HEK293 (cell line): ENCODE measurements at regions not wholly inside any gene's neighbourhood (a gene's known extent, or its start where the extent isn't known, plus 50 kb on each side); places are given as distances from the start of the nearest gene placed in this dataset.

Experiments used
- CTCF ChIA-PET: fragments of 350-600 bp; formaldehyde crosslinking; extraction: SDS; loops from one replicate; lab custom pipeline; 2021; ENCODE audit warnings: antibody characterized with exemption; lab: Yijun Ruan, JAX
- POLR2A ChIA-PET: fragments of 300-600 bp; formaldehyde crosslinking; extraction: SDS; loops from one replicate; lab custom pipeline; 2020; ENCODE audit warnings: antibody characterized with exemption, inconsistent platforms; lab: Yijun Ruan, JAX
- H3K27ac ChIP-seq: fragments of 200-500 bp; sonication (Bioruptor generic); 2 replicates; pipeline ENCODE4 v1.5.1; 2014; ENCODE audit warnings: low read depth, low read length, control low read depth, inconsistent platforms; ENCODE audit errors: extremely low read depth
- H3K36me3 ChIP-seq, 2 experiments: fragments of 200-500 bp in 1 of 2; sonication (Bioruptor generic) in 1 of 2; 1 replicate in 1 of 2; 2 replicates in 1 of 2; pipeline ENCODE4 v1.5.1; 2014 to 2017; ENCODE audit warnings: inconsistent platforms in 2 of 2, low read length in 2 of 2; ENCODE audit not compliant: control insufficient read depth in 2 of 2, insufficient read depth in 1 of 2
- H3K4me1 ChIP-seq: fragments of 200-500 bp; sonication (Bioruptor generic); 2 replicates; pipeline ENCODE4 v1.5.1; 2014; ENCODE audit warnings: mild to moderate bottlenecking, low read length, inconsistent platforms; ENCODE audit not compliant: control insufficient read depth, insufficient read depth
- H3K4me3 ChIP-seq: 2 replicates; pipeline ENCODE4 v1.5.1; 2011; ENCODE audit warnings: low read depth, mild to moderate bottlenecking, control low read depth, low read length, moderate library complexity
- H3K9me3 ChIP-seq: fragments of 200-500 bp; sonication (Bioruptor generic); 2 replicates; pipeline ENCODE4 v1.5.1; 2014; ENCODE audit warnings: low read depth, low read length, inconsistent platforms; ENCODE audit not compliant: control insufficient read depth, insufficient read depth
- GLI4 ChIP-seq: fragments of 450-650 bp; formaldehyde crosslinking; IDR thresholded peaks from 2 replicates; pipeline ENCODE4 v1.5.1; 2016; ENCODE audit warnings: missing biosample characterization, missing genetic modification characterization
- GLIS2 ChIP-seq: fragments of 450-650 bp; formaldehyde crosslinking; IDR thresholded peaks from 2 replicates; pipeline ENCODE4 v1.5.1; 2016; ENCODE audit warnings: missing biosample characterization, missing genetic modification characterization
- HOXA7 ChIP-seq: sonication (generic); formaldehyde crosslinking; IDR thresholded peaks from 2 replicates; pipeline ENCODE4 v1.8.1; 2022; ENCODE audit warnings: missing genetic modification reagents, borderline replicate concordance
- HOXC10 ChIP-seq: sonication (generic); formaldehyde crosslinking; IDR thresholded peaks from 2 replicates; pipeline ENCODE4 v1.8.1; 2023; ENCODE audit warnings: mild to moderate bottlenecking, missing genetic modification reagents
- ZFHX2 ChIP-seq: fragments of 450-650 bp; formaldehyde crosslinking; conservative IDR thresholded peaks from 2 replicates; pipeline ENCODE4 v1.5.1; 2016; ENCODE audit warnings: missing biosample characterization, missing genetic modification characterization
- ZNF146 ChIP-seq: fragments of 450-650 bp; formaldehyde crosslinking; IDR thresholded peaks from 2 replicates; pipeline ENCODE4 v1.5.1; 2016; ENCODE audit warnings: missing biosample characterization, missing genetic modification characterization
- ZNF23 ChIP-seq: fragments of 450-650 bp; formaldehyde crosslinking; IDR thresholded peaks from 2 replicates; pipeline ENCODE4 v1.5.1; 2016; ENCODE audit warnings: missing biosample characterization, missing genetic modification characterization, borderline replicate concordance
- ZNF366 ChIP-seq: fragments of 450-650 bp; formaldehyde crosslinking; conservative IDR thresholded peaks from 2 replicates; pipeline ENCODE4 v1.5.1; 2016; ENCODE audit warnings: missing biosample characterization, missing genetic modification characterization
- ZNF558 ChIP-seq: fragments of 450-650 bp; formaldehyde crosslinking; IDR thresholded peaks from 2 replicates; pipeline ENCODE4 v1.5.1; 2016; ENCODE audit warnings: missing biosample characterization, missing genetic modification characterization
- ZNF658 ChIP-seq: fragments of 450-650 bp; formaldehyde crosslinking; IDR thresholded peaks from 2 replicates; pipeline ENCODE4; 2016; ENCODE audit warnings: missing biosample characterization, missing genetic modification characterization
- ZNF677 ChIP-seq: fragments of 450-650 bp; IDR thresholded peaks from 2 replicates; pipeline ENCODE4 v1.5.0; 2018; ENCODE audit warnings: missing biosample characterization, mild to moderate bottlenecking, missing genetic modification characterization, moderate library complexity
- ZSCAN23 ChIP-seq: fragments of 450-650 bp; formaldehyde crosslinking; IDR thresholded peaks from 2 replicates; pipeline ENCODE4 v1.5.1; 2016; ENCODE audit warnings: missing biosample characterization, missing genetic modification characterization
- TF ChIP-seq, protein P1 (sequence below): fragments of 450-650 bp; formaldehyde crosslinking; IDR thresholded peaks from 2 replicates; pipeline ENCODE4 v1.5.1; 2016; ENCODE audit warnings: missing biosample characterization, missing genetic modification characterization, borderline replicate concordance
- TF ChIP-seq, protein P2 (sequence below): fragments of 450-650 bp; formaldehyde crosslinking; IDR thresholded peaks from 2 replicates; pipeline ENCODE4 v1.5.1; 2016; ENCODE audit warnings: missing biosample characterization, missing genetic modification characterization
- TF ChIP-seq, protein P3 (sequence below): fragments of 450-650 bp; formaldehyde crosslinking; IDR thresholded peaks from 2 replicates; pipeline ENCODE4 v1.5.1; 2017; ENCODE audit warnings: missing biosample characterization, missing genetic modification characterization
- TF ChIP-seq, protein P4 (sequence below): fragments of 450-650 bp; formaldehyde crosslinking; IDR thresholded peaks from 2 replicates; pipeline ENCODE4 v1.5.1; 2016; ENCODE audit warnings: missing biosample characterization, missing genetic modification characterization
- TF ChIP-seq, protein P5 (sequence below): fragments of 450-650 bp; IDR thresholded peaks from 2 replicates; pipeline ENCODE4 v1.5.1; 2018; ENCODE audit warnings: missing biosample characterization, mild to moderate bottlenecking, missing genetic modification characterization

DNA sequence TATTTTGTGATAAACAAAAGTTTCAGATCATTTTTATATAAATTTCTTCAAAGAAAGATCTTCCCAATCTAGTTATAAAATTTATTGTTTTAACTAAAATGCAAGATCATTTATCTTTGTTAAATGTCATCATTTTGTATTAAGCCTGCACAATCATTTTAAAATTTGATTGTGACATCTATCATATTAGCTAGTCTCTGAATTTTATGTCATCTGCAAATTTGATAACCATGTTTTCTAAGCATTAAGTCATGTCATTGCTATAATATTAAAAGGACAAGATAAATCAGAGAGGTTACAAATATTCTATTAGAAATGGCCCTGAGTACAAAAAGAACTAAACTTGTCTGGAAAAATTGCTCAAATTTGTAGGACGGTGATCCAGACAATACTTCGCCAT is 175.9 kb downstream of the PTN start:
- Histone ChIP-seq H3K4me1 (no peaks in the 10 kb centered on the region), H3K27ac (no peak overlapping the region), H3K9me3 (no peaks in the 10 kb centered on the region), H3K4me3 (no peak overlapping the region), H3K36me3 (no peaks in the 10 kb centered on the region)
- ChIA-PET POLR2A (no interaction called here), CTCF (interaction anchor here (0.7 kb wide), 1 partner anchor 106 kb away, joined by 4 read pairs; no protein-coding TSS in a partner anchor)
- TF ChIP-seq ZSCAN23, result no peak
- TF ChIP-seq, protein P1, sequence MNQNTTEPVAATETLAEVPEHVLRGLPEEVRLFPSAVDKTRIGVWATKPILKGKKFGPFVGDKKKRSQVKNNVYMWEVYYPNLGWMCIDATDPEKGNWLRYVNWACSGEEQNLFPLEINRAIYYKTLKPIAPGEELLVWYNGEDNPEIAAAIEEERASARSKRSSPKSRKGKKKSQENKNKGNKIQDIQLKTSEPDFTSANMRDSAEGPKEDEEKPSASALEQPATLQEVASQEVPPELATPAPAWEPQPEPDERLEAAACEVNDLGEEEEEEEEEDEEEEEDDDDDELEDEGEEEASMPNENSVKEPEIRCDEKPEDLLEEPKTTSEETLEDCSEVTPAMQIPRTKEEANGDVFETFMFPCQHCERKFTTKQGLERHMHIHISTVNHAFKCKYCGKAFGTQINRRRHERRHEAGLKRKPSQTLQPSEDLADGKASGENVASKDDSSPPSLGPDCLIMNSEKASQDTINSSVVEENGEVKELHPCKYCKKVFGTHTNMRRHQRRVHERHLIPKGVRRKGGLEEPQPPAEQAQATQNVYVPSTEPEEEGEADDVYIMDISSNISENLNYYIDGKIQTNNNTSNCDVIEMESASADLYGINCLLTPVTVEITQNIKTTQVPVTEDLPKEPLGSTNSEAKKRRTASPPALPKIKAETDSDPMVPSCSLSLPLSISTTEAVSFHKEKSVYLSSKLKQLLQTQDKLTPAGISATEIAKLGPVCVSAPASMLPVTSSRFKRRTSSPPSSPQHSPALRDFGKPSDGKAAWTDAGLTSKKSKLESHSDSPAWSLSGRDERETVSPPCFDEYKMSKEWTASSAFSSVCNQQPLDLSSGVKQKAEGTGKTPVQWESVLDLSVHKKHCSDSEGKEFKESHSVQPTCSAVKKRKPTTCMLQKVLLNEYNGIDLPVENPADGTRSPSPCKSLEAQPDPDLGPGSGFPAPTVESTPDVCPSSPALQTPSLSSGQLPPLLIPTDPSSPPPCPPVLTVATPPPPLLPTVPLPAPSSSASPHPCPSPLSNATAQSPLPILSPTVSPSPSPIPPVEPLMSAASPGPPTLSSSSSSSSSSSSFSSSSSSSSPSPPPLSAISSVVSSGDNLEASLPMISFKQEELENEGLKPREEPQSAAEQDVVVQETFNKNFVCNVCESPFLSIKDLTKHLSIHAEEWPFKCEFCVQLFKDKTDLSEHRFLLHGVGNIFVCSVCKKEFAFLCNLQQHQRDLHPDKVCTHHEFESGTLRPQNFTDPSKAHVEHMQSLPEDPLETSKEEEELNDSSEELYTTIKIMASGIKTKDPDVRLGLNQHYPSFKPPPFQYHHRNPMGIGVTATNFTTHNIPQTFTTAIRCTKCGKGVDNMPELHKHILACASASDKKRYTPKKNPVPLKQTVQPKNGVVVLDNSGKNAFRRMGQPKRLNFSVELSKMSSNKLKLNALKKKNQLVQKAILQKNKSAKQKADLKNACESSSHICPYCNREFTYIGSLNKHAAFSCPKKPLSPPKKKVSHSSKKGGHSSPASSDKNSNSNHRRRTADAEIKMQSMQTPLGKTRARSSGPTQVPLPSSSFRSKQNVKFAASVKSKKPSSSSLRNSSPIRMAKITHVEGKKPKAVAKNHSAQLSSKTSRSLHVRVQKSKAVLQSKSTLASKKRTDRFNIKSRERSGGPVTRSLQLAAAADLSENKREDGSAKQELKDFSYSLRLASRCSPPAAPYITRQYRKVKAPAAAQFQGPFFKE (tag by site-specific recombination), result no peak
- TF ChIP-seq, protein P2, sequence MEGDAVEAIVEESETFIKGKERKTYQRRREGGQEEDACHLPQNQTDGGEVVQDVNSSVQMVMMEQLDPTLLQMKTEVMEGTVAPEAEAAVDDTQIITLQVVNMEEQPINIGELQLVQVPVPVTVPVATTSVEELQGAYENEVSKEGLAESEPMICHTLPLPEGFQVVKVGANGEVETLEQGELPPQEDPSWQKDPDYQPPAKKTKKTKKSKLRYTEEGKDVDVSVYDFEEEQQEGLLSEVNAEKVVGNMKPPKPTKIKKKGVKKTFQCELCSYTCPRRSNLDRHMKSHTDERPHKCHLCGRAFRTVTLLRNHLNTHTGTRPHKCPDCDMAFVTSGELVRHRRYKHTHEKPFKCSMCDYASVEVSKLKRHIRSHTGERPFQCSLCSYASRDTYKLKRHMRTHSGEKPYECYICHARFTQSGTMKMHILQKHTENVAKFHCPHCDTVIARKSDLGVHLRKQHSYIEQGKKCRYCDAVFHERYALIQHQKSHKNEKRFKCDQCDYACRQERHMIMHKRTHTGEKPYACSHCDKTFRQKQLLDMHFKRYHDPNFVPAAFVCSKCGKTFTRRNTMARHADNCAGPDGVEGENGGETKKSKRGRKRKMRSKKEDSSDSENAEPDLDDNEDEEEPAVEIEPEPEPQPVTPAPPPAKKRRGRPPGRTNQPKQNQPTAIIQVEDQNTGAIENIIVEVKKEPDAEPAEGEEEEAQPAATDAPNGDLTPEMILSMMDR (tag by site-specific recombination), result no peak
- TF ChIP-seq ZFHX2 (tag by site-specific recombination), result no peak
- no peak for TF ChIP-seq HOXC10 (CRISPR knock-in tag)
- no peak for TF ChIP-seq ZNF366 (tag by site-specific recombination)
- TF ChIP-seq, protein P3, sequence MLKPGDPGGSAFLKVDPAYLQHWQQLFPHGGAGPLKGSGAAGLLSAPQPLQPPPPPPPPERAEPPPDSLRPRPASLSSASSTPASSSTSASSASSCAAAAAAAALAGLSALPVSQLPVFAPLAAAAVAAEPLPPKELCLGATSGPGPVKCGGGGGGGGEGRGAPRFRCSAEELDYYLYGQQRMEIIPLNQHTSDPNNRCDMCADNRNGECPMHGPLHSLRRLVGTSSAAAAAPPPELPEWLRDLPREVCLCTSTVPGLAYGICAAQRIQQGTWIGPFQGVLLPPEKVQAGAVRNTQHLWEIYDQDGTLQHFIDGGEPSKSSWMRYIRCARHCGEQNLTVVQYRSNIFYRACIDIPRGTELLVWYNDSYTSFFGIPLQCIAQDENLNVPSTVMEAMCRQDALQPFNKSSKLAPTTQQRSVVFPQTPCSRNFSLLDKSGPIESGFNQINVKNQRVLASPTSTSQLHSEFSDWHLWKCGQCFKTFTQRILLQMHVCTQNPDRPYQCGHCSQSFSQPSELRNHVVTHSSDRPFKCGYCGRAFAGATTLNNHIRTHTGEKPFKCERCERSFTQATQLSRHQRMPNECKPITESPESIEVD (tag by site-specific recombination), result no peak
- TF ChIP-seq HOXA7 (CRISPR knock-in tag), result no peak
- TF ChIP-seq ZNF146 (tag by site-specific recombination), result no peak

DNA sequence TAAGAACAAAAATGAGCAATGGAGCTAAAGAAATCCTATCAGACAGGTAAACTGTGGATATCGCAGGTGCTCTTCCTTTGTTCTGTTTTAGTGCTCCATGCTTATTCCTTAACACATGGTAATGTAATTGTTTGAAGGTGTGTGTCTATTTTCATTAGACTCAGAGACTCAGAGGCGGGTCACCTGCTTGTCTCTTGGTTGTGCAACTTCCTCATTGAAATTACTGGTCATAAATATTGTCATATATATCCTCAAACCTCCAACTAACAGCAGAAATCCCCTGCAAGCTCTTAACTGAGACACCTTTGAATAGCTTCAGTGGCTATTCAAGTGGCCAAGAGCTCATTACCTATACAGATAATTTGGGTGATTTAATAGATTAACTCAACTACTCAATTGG is 177.2 kb downstream of the PTN start:
- CTCF ChIA-PET, result interaction anchor here (0.5 to 1.4 kb wide), 2 partner anchors 288 to 461 kb away, joined by 4 read pairs; no protein-coding TSS in a partner anchor
- Histone ChIP-seq H3K36me3 (no peaks in the 10 kb centered on the region), H3K4me1 (no peaks in the 10 kb centered on the region), H3K9me3 (no peaks in the 10 kb centered on the region), H3K27ac (no peak overlapping the region), H3K4me3 (no peak overlapping the region)
- no peak for TF ChIP-seq HOXC10 (CRISPR knock-in tag)
- no peak for TF ChIP-seq ZNF23 (tag by site-specific recombination)
- POLR2A ChIA-PET, result no interaction called here

DNA sequence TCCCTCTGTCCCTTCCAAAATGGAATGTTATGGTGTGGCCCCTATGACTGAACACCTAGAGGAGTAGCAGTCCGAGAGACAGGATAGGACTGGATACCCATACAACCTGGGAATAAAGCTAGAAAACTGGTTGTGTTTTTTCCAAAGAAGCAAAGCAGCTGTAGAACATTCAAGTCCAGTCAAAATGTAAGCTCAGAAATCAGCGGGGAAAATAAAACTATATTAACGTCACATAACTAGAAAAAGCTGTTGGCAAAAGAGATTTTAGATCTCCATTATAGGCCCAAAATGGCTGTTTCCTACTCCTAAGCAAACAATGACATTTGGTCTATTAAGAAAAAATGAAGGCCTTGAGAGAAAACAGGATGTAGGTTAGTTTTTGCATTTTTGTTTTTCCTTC is 177.7 kb downstream of the PTN start:
- POLR2A ChIA-PET, result no interaction called here
- Histone ChIP-seq H3K4me1 (no peaks in the 10 kb centered on the region), H3K9me3 (no peaks in the 10 kb centered on the region), H3K27ac (no peak overlapping the region), H3K36me3 (no peaks in the 10 kb centered on the region), H3K4me3 (no peak overlapping the region)
- CTCF ChIA-PET, result interaction anchor here (1.4 kb wide), 1 partner anchor 289 kb away, joined by 4 read pairs; no protein-coding TSS in a partner anchor
- TF ChIP-seq GLIS2 (no peak), GLI4 (tag by site-specific recombination) (no peak), ZNF558 (tag by site-specific recombination) (no peak), ZNF677 (tag by site-specific recombination) (no peak), ZNF658 (tag by site-specific recombination) (no peak)
- TF ChIP-seq, protein P4, sequence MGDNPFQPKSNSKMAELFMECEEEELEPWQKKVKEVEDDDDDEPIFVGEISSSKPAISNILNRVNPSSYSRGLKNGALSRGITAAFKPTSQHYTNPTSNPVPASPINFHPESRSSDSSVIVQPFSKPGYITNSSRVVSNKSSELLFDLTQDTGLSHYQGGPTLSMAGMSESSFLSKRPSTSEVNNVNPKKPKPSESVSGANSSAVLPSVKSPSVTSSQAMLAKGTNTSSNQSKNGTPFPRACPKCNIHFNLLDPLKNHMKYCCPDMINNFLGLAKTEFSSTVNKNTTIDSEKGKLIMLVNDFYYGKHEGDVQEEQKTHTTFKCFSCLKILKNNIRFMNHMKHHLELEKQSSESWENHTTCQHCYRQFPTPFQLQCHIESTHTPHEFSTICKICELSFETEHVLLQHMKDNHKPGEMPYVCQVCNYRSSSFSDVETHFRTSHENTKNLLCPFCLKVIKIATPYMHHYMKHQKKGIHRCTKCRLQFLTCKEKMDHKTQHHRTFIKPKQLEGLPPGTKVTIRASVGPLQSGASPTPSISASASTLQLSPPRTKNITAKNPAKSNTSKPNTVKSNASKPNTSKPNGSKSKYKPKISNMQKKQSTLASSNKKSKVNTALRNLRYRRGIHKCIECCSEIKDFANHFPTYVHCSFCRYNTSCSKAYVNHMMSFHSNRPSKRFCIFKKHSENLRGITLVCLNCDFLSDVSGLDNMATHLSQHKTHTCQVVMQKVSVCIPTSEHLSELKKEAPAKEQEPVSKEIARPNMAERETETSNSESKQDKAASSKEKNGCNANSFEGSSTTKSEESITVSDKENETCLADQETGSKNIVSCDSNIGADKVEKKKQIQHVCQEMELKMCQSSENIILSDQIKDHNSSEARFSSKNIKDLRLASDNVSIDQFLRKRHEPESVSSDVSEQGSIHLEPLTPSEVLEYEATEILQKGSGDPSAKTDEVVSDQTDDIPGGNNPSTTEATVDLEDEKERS (tag by site-specific recombination), result no peak
- TF ChIP-seq, protein P5, sequence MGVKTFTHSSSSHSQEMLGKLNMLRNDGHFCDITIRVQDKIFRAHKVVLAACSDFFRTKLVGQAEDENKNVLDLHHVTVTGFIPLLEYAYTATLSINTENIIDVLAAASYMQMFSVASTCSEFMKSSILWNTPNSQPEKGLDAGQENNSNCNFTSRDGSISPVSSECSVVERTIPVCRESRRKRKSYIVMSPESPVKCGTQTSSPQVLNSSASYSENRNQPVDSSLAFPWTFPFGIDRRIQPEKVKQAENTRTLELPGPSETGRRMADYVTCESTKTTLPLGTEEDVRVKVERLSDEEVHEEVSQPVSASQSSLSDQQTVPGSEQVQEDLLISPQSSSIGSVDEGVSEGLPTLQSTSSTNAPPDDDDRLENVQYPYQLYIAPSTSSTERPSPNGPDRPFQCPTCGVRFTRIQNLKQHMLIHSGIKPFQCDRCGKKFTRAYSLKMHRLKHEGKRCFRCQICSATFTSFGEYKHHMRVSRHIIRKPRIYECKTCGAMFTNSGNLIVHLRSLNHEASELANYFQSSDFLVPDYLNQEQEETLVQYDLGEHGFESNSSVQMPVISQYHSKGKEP (tag by site-specific recombination), result no peak
